ENCODE measurements at regions not wholly inside any gene's neighbourhood (a gene's known extent, or its start where the extent isn't known, plus 50 kb on each side); places are given as distances from the start of the nearest gene placed in this dataset.
"Not testable (repeated sequence)": the region's sequence is repeated elsewhere in the genome, so short reads cannot be mapped to it uniquely, and the experiment has no call there.

DNA sequence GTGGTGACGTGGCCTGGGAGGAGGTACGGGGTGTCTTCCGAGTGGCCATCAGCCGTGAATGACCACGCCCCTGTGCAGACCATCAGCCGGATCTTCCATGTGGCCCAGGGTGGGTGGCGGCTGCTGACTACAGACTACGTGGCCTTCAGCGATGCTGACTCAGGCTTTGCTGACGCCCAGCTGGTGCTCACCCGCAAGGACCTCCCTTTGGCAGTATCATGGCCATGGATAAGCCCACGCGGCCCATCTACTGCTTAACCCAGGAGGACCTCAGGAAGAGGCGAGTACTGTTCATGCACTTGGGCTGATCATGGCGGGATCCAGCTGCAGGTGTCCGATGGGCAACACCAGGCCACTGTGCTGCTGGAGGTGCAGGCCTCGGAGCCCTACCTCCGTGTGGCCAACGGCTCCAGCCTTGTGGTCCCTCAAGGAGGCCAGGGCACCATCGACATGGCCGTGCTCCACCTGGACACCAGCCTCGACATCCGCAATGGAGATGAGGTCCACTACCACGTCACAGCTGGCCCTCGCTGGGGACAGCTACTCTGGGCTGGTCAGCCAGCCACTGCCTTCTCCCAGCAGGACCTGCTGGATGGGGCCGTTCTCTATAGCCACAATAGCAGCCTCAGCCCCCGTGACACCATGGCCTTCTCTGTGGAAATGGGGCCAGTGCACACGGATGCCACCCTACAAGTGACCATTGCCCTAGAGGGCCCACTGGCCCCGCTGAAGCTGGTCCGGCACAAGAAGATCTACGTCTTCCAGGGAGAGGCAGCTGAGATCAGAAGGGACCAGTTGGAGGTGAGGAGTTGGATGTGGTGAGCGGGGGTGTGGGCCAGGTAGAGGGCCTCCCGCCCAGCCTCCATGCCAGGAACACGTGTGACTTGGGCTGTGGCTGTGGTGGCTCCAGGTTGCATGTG is 178.4 kb downstream of the TBC1D2B start:
- H4K20me1 ChIP-seq (ENCODE audit: insufficient read depth): no peaks in the 10 kb centered on the region
- H2AFZ ChIP-seq (ENCODE audit: low read depth, low read length): no peak overlapping the region
- H3F3A ChIP-seq (ENCODE audit: insufficient read depth, low read length, poor library complexity, severe bottlenecking): no peaks in the 10 kb centered on the region
- TF ChIP-seq MXI1 (conservative IDR thresholded peaks at IDR 0.05; ENCODE audit: poor library complexity, severe bottlenecking) (no peak), RAD21 (conservative IDR thresholded peaks at IDR 0.05) (no peak), SMC3 (conservative IDR thresholded peaks at IDR 0.05; ENCODE audit: poor library complexity) (no peak), POLR2AphosphoS5 (IDR thresholded peaks at IDR 0.05) (no peak), TAF1 (IDR thresholded peaks at IDR 0.05; ENCODE audit: low read depth) (no peak), EZH2 (IDR thresholded peaks at IDR 0.05; ENCODE audit: borderline replicate concordance, insufficient read depth, low read length, poor library complexity, severe bottlenecking) (no peak)
- H3K9me2 ChIP-seq (ENCODE audit: insufficient read depth, low read length): no peaks in the 10 kb centered on the region
- H3K9ac ChIP-seq (ENCODE audit: low read length): no peak overlapping the region
- no peak overlapping the region for H3K4me3 ChIP-seq (ENCODE audit: low read length)
- no peaks in the 10 kb centered on the region for H3K27me3 ChIP-seq (ENCODE audit: insufficient read depth, low read depth, low read length)
- H3K79me2 ChIP-seq (replicated peaks; ENCODE audit: insufficient read depth, low read length): no peaks in the 10 kb centered on the region
- H3K27ac ChIP-seq (ENCODE audit: low read length): no peak overlapping the region
- no peaks in the 10 kb centered on the region for H3K36me3 ChIP-seq (ENCODE audit: insufficient read depth, low read length)
- no peaks in the 10 kb centered on the region for H3K9me3 ChIP-seq (ENCODE audit: low read length)
- H3K4me2 ChIP-seq (ENCODE audit: low read length): no peak overlapping the region

DNA sequence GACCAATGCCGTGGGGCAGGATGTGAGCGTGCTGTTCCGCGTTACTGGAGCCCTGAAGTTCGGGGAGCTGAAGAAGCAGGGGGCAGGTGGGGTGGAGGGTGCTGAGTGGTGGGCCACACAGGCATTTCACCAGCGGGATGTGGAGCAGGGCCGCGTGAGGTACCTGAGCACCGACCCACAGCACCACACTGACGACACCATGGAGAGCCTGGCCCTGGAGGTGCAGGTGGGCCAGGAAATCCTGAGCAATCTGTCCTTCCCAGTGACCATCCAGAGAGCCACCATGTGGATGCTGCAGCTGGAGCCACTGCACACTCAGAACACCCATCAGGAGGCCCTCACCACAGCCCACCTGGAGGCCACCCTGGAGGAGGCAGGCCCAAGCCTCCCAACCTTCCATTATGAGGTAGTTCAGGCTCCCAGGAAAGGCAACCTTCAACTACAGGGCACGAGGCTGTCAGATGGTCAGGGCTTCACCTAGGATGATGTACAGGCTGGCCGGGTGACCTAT is 179.6 kb downstream of the TBC1D2B start:
- no peak overlapping the region for H2AFZ ChIP-seq (ENCODE audit: low read depth, low read length)
- H3F3A ChIP-seq (ENCODE audit: insufficient read depth, low read length, poor library complexity, severe bottlenecking): no peaks in the 10 kb centered on the region
- no peaks in the 10 kb centered on the region for H3K27me3 ChIP-seq (ENCODE audit: insufficient read depth, low read depth, low read length)
- H4K20me1 ChIP-seq (ENCODE audit: insufficient read depth): no peaks in the 10 kb centered on the region
- TF ChIP-seq RAD21 (conservative IDR thresholded peaks at IDR 0.05) (no peak), SMC3 (conservative IDR thresholded peaks at IDR 0.05; ENCODE audit: poor library complexity) (no peak)
- TF ChIP-seq, protein P1, sequence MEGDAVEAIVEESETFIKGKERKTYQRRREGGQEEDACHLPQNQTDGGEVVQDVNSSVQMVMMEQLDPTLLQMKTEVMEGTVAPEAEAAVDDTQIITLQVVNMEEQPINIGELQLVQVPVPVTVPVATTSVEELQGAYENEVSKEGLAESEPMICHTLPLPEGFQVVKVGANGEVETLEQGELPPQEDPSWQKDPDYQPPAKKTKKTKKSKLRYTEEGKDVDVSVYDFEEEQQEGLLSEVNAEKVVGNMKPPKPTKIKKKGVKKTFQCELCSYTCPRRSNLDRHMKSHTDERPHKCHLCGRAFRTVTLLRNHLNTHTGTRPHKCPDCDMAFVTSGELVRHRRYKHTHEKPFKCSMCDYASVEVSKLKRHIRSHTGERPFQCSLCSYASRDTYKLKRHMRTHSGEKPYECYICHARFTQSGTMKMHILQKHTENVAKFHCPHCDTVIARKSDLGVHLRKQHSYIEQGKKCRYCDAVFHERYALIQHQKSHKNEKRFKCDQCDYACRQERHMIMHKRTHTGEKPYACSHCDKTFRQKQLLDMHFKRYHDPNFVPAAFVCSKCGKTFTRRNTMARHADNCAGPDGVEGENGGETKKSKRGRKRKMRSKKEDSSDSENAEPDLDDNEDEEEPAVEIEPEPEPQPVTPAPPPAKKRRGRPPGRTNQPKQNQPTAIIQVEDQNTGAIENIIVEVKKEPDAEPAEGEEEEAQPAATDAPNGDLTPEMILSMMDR (IDR thresholded peaks at IDR 0.05; ENCODE audit: poor library complexity, severe bottlenecking): no peak
- H3K79me2 ChIP-seq (replicated peaks; ENCODE audit: insufficient read depth, low read length): no peaks in the 10 kb centered on the region
- H3K4me3 ChIP-seq (ENCODE audit: low read length): no peak overlapping the region
- H3K27ac ChIP-seq (ENCODE audit: low read length): no peak overlapping the region
- no peaks in the 10 kb centered on the region for H3K9me3 ChIP-seq (ENCODE audit: low read length)
- no peak overlapping the region for H3K4me2 ChIP-seq (ENCODE audit: low read length)
- H3K36me3 ChIP-seq (ENCODE audit: insufficient read depth, low read length): no peaks in the 10 kb centered on the region
- no peaks in the 10 kb centered on the region for H3K9me2 ChIP-seq (ENCODE audit: insufficient read depth, low read length)
- no peak overlapping the region for H3K9ac ChIP-seq (ENCODE audit: low read length)

DNA sequence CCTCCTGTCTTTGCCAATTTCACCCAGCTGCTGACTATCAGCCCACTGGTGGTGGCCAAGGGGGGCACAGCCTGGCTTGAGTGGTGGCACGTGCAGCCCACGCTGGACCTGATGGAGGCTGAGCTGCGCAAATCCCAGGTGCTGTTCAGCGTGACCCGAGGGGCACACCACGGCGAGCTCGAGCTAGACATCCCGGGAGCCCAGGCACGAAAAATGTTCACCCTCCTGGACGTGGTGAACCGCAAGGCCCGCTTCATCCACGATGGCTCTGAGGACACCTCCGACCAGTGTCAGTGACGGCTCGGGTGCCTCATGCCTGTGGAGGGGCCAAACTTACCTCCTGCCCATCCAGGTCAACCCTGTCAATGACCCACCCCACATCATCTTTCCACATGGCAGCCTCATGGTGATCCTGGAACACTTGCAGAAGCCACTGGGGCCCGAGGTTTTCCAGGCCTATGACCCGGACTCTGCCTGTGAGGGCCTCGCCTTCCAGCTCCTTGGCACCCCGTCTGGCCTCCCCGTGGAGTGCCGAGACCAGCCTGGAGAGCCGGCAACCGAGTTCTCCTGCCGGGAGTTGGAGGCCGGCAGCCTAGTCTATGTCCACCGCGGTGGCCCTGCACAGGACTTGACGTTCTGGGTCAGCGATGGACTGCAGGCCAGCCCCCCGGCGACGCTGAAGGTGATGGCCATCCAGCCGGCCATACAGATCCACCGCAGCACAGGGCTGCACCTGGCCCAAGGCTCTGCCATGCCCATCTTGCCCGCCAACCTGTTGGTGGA is 180.2 kb downstream of the TBC1D2B start:
- H3K27me3 ChIP-seq (ENCODE audit: insufficient read depth, low read depth, low read length); H3K9me3 ChIP-seq (ENCODE audit: low read length); H3K9ac ChIP-seq (ENCODE audit: low read length); H3F3A ChIP-seq (ENCODE audit: insufficient read depth, low read length, poor library complexity, severe bottlenecking); H3K27ac ChIP-seq (ENCODE audit: low read length); H3K79me2 ChIP-seq (replicated peaks; ENCODE audit: insufficient read depth, low read length); H3K4me3 ChIP-seq (ENCODE audit: low read length); H3K9me2 ChIP-seq (ENCODE audit: insufficient read depth, low read length); H2AFZ ChIP-seq (ENCODE audit: low read depth, low read length); H3K36me3 ChIP-seq (ENCODE audit: insufficient read depth, low read length); H3K4me2 ChIP-seq (ENCODE audit: low read length); H4K20me1 ChIP-seq (ENCODE audit: insufficient read depth): not testable (repeated sequence)

DNA sequence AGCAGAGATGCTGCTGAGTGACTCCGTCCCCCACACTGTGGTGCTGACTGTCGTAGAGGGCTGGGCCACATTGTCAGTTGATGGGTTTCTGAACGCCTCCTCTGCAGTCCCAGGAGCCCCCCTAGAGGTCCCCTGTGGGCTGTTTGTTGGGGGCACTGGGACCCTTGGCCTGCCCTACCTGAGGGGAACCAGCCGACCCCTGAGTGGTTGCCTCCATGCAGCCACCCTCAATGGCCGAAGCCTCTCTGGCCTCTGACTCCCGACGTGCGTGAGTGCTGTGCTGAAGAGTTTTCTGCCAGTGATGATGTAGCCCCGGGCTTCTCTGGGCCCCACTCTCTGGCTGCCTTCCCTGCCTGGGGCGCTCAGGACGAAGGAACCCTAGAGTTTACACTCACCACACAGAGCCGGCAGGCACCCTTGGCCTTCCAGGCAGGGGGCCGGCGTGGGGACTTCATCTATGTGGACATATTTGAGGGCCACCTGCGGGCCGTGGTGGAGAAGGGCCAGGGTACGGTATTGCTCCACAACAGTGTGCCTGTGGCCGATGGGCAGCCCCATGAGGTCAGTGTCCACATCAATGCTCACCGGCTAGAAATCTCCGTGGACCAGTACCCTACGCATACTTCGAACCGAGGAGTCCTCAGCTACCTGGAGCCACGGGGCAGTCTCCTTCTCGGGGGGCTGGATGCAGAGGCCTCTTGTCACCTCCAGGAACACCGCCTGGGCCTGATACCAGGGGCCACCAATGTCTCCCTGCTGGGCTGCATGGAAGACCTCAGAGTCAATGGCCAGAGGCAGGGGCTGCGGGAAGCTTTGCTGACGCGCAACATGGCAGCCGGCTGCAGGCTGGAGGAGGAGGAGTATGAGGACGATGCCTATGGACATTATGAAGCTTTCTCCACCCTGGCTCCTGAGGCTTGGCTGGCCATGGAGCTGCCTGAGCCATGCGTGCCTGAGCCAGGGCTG is 181.1 kb downstream of the TBC1D2B start:
- not testable (repeated sequence) for H3K4me3 ChIP-seq (ENCODE audit: low read length); H4K20me1 ChIP-seq (ENCODE audit: insufficient read depth); H3K27ac ChIP-seq (ENCODE audit: low read length); H3K9me2 ChIP-seq (ENCODE audit: insufficient read depth, low read length); H2AFZ ChIP-seq (ENCODE audit: low read depth, low read length); H3K27me3 ChIP-seq (ENCODE audit: insufficient read depth, low read depth, low read length); H3F3A ChIP-seq (ENCODE audit: insufficient read depth, low read length, poor library complexity, severe bottlenecking); H3K79me2 ChIP-seq (replicated peaks; ENCODE audit: insufficient read depth, low read length); H3K9ac ChIP-seq (ENCODE audit: low read length); H3K4me2 ChIP-seq (ENCODE audit: low read length); H3K36me3 ChIP-seq (ENCODE audit: insufficient read depth, low read length); H3K9me3 ChIP-seq (ENCODE audit: low read length)

Measured in neural cell (in vitro differentiated cells).